ENCODE measurements at regions not wholly inside any gene's neighbourhood (a gene's known extent, or its start where the extent isn't known, plus 50 kb on each side); places are given as distances from the start of the nearest gene placed in this dataset.

GRCh38 chr6:135647521-135647920, 150.0 kb upstream of the AHI1 start:
- no peak overlapping the region for H3K4me3 ChIP-seq (ENCODE audit: low read depth, low read length)
- H3K4me1 ChIP-seq (ENCODE audit: insufficient read depth): no peaks in the 10 kb centered on the region
- no peaks in the 10 kb centered on the region for H3K36me3 ChIP-seq (ENCODE audit: insufficient read depth)
- H3K27ac ChIP-seq (ENCODE audit: low read depth): no peak overlapping the region
- no peak for DNase-seq (ENCODE audit: extremely low spot score)

- H3K27ac ChIP-seq (ENCODE audit: low read depth): no peak overlapping the region
- no peaks in the 10 kb centered on the region for H3K36me3 ChIP-seq (ENCODE audit: insufficient read depth)
- WGBS: 75% methylated on average over 7 of the region's 7 CpGs
- DNase-seq (ENCODE audit: extremely low spot score): no peak
- H3K4me3 ChIP-seq (ENCODE audit: low read depth, low read length): no peak overlapping the region
- no peaks in the 10 kb centered on the region for H3K4me1 ChIP-seq (ENCODE audit: insufficient read depth)
Observed at GRCh38 chr6:135651964-135652755, 154.6 kb upstream of the AHI1 start.

GRCh38 chr6:135655055-135655454, 157.5 kb upstream of the AHI1 start:
- Histone ChIP-seq H3K4me3 (ENCODE audit: low read depth, low read length) (no peak overlapping the region), H3K27ac (ENCODE audit: low read depth) (no peak overlapping the region), H3K36me3 (ENCODE audit: insufficient read depth) (no peaks in the 10 kb centered on the region), H3K4me1 (ENCODE audit: insufficient read depth) (no peaks in the 10 kb centered on the region)
- no peak for DNase-seq (ENCODE audit: extremely low spot score)

DNA sequence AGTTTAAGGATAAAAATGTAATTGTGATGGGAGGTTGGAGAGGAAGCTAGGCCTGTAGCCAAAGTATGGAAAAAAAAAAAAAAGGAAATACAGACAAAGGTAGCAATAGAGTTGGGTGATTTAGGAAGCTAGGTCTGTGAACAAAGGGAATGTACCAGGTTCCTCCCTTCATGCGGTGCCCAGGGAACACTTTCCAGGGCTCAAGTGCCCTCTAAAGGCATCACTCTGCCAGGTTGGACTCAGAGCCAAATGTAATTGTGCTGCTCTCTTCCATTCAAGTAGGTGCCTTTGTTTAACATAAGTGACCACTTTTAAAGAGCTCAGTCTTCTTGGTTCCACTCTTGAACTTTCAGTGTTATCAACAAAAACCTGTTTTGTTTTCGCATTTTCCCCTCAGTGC, 159.7 kb upstream of the AHI1 start:
- Histone ChIP-seq H3K27ac (ENCODE audit: low read depth) (no peak overlapping the region), H3K36me3 (ENCODE audit: insufficient read depth) (no peaks in the 10 kb centered on the region), H3K4me3 (ENCODE audit: low read depth, low read length) (no peak overlapping the region), H3K4me1 (ENCODE audit: insufficient read depth) (no peaks in the 10 kb centered on the region)
- no peak for DNase-seq (ENCODE audit: extremely low spot score)
- WGBS: 89% methylated on average over 2 of the region's 2 CpGs

GRCh38 chr6:135658481-135658880, 160.9 kb upstream of the AHI1 start:
- no peak overlapping the region for H3K27ac ChIP-seq (ENCODE audit: low read depth)
- DNase-seq (ENCODE audit: extremely low spot score): no peak
- WGBS: 89% methylated on average over 3 of the region's 3 CpGs
- no peaks in the 10 kb centered on the region for H3K4me1 ChIP-seq (ENCODE audit: insufficient read depth)
- no peaks in the 10 kb centered on the region for H3K36me3 ChIP-seq (ENCODE audit: insufficient read depth)
- H3K4me3 ChIP-seq (ENCODE audit: low read depth, low read length): no peak overlapping the region

DNA sequence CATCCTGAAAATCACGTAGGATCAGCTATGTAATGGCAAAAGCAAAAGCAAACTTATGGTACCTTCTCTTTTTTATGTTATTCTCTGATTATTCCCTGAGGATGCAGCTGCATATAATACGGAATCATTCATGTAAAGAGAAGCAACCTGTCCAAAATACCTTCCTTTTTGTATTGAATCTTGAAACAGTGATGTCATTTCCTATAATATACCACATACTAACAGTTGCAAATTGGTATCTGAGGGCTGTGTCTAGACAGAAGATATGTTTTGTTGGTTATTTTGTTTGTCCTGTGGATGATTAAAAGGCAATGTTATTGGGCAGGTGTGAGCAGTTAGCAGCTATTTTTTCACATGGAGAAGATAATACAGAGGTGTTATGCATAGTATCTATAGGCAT, 161.4 kb upstream of the AHI1 start:
- DNase-seq (ENCODE audit: extremely low spot score): no peak
- Histone ChIP-seq H3K4me3 (ENCODE audit: low read depth, low read length) (no peak overlapping the region), H3K4me1 (ENCODE audit: insufficient read depth) (no peaks in the 10 kb centered on the region), H3K27ac (ENCODE audit: low read depth) (no peak overlapping the region), H3K36me3 (ENCODE audit: insufficient read depth) (no peaks in the 10 kb centered on the region)
- WGBS: 92% methylated on average over 2 of the region's 2 CpGs

GRCh38 chr6:135664527-135664926, 167.0 kb upstream of the AHI1 start:
- no peaks in the 10 kb centered on the region for H3K36me3 ChIP-seq (ENCODE audit: insufficient read depth)
- WGBS: 96% methylated on average over 3 of the region's 3 CpGs
- no peak overlapping the region for H3K4me3 ChIP-seq (ENCODE audit: low read depth, low read length)
- no peak for DNase-seq (ENCODE audit: extremely low spot score)
- H3K4me1 ChIP-seq (ENCODE audit: insufficient read depth): no peaks in the 10 kb centered on the region
- no peak overlapping the region for H3K27ac ChIP-seq (ENCODE audit: low read depth)

DNA sequence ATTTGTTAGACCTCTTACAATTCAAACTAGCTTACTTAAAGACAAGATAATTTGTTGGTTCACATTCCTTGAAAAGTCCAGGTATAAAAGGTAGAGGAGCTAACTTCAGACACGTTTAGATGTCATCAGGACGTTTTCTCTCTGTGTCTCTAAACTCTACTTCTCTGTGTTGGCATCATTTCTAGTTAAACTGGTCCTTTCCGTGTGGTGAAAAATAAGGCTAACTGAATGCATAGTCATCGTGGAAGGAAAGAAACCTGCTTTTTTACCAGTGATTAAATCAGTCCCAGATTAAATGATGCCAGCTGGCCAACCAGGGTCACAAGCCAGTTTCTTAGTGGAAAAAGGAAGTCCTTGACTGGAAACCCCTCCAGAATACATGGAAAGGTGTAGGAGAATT, 168.4 kb upstream of the AHI1 start:
- DNase-seq (ENCODE audit: extremely low spot score): no peak
- 76% methylated on average over 4 of the region's 4 CpGs for WGBS
- Histone ChIP-seq H3K27ac (ENCODE audit: low read depth) (no peak overlapping the region), H3K4me3 (ENCODE audit: low read depth, low read length) (no peak overlapping the region), H3K36me3 (ENCODE audit: insufficient read depth) (no peaks in the 10 kb centered on the region), H3K4me1 (ENCODE audit: insufficient read depth) (no peaks in the 10 kb centered on the region)

- DNase-seq (ENCODE audit: extremely low spot score): no peak
- H3K4me3 ChIP-seq (ENCODE audit: low read depth, low read length): no peak overlapping the region
- no peak overlapping the region for H3K27ac ChIP-seq (ENCODE audit: low read depth)
- H3K4me1 ChIP-seq (ENCODE audit: insufficient read depth): no peaks in the 10 kb centered on the region
- H3K36me3 ChIP-seq (ENCODE audit: insufficient read depth): no peaks in the 10 kb centered on the region
- WGBS: 31% methylated on average over 12 of the region's 12 CpGs
Observed at GRCh38 chr6:135667691-135668455, 170.3 kb upstream of the AHI1 start.

- H3K4me3 ChIP-seq (ENCODE audit: low read depth, low read length): no peak overlapping the region
- 95% methylated on average over 6 of the region's 6 CpGs for WGBS
- H3K27ac ChIP-seq (ENCODE audit: low read depth): no peak overlapping the region
- no peak for DNase-seq (ENCODE audit: extremely low spot score)
- no peaks in the 10 kb centered on the region for H3K4me1 ChIP-seq (ENCODE audit: insufficient read depth)
- no peaks in the 10 kb centered on the region for H3K36me3 ChIP-seq (ENCODE audit: insufficient read depth)
Observed at GRCh38 chr6:135672256-135672655, 174.7 kb upstream of the AHI1 start.

DNA sequence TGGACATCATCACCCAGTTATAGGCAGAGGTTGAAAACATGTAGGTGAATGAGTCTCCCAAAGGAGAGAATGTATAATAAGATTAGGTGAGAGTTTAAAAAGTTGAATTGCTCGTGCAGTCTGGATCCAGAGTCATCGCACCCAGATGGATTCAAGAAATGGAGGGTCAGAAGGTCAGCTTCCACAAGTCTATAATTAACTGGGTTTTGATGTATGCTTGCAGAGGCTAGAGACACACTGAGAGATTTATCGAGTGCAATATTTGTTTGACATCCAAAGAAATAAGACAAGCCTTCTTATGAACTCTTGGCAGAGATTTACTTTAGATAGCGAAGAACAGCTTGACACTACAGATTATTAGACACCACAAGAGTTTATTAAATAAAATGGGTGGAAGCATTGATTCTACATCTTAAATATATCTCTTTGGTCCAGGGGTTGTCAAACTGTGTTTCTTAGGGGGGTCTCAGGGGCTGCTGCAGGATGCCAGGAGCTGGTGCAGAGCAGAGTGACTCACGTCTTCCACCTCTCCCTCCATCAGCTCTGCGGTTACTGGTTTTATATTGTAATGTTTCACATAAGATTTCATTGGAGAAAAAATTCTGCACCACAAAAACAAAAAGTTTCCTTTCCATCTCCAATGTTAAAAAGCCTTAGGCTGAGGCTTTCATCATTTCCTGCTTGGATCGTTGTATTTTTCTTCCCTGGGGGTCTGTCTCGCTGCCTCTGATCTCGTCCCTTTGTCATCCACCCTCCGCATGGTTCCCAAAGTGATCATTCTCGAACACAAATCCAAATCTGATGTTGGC, 176.2 kb upstream of the AHI1 start:
- no peak overlapping the region for H3K4me3 ChIP-seq (ENCODE audit: low read depth, low read length)
- WGBS: 70% methylated on average over 11 of the region's 11 CpGs
- H3K27ac ChIP-seq (ENCODE audit: low read depth): no peak overlapping the region
- no peaks in the 10 kb centered on the region for H3K4me1 ChIP-seq (ENCODE audit: insufficient read depth)
- DNase-seq (ENCODE audit: extremely low spot score): no peak
- H3K36me3 ChIP-seq (ENCODE audit: insufficient read depth): no peaks in the 10 kb centered on the region

DNA sequence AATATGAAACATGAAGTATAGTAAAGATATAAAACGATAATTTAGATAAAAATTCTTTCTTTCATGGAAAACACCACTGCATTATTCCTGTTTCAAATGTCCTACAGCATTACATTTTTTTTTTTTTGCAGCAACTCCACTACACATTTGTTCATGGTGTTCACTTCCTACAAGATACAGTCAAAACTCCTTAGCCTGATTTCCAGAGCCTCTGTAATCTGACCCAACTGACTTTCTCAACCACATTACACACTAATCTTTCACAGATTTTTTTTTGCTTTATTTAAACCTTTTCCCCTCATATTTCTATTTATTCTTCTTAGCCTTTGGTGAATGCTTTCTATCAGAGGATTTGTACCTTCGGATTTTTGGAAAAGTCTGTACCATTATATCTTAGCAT, 176.5 kb upstream of the PDE7B start:
- no peaks in the 10 kb centered on the region for H3K4me1 ChIP-seq (ENCODE audit: insufficient read depth)
- 68% methylated on average over 2 of the region's 2 CpGs for WGBS
- H3K4me3 ChIP-seq (ENCODE audit: low read depth, low read length): no peak overlapping the region
- DNase-seq (ENCODE audit: extremely low spot score): no peak
- H3K36me3 ChIP-seq (ENCODE audit: insufficient read depth): no peaks in the 10 kb centered on the region
- H3K27ac ChIP-seq (ENCODE audit: low read depth): no peak overlapping the region

DNA sequence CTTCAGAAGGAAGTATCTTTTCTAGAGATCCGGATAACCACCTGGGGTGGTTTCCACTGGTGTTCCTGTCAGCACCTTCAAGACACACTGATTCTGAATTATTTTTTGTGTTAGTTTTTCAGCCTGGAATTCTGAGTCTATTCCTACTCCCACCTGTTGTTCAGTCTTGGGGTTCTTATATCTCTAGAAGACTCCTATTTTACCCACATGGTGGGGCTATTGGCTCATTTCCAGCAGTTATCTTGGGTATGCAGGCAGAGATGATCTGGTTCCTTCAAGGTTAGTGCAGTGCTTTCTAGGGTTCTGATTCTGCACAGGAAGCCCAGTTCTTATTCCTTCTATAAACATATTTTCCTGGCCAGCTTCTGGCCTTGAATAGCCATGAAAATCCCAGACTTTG, 175.6 kb upstream of the PDE7B start:
- Histone ChIP-seq H3K4me3 (ENCODE audit: low read depth, low read length) (no peak overlapping the region), H3K27ac (ENCODE audit: low read depth) (no peak overlapping the region), H3K4me1 (ENCODE audit: insufficient read depth) (no peaks in the 10 kb centered on the region), H3K36me3 (ENCODE audit: insufficient read depth) (no peaks in the 10 kb centered on the region)
- DNase-seq (ENCODE audit: extremely low spot score): no peak
- WGBS: 35% methylated on average over 1 of the region's 1 CpG
